ENCODE measurements at regions not wholly inside any gene's neighbourhood (a gene's known extent, or its start where the extent isn't known, plus 50 kb on each side); places are given as distances from the start of the nearest gene placed in this dataset.

DNA sequence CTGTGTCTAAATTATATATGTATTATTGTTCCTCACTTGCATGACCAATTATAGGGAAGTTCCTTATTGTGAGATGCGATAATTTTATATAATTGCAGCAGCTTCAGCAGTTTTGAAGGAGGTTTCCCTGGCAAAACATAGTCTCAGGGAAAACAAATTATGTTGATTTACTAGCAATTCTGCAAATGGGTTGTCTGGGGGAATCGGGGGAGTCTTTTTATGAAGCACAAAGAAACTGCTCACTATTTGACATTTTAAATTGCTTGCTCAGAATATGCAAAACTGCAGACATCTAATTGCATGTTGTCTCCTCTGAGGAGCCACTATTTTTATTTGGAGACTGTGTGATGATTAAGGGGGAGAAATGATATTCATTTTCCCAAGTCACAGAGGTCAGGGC is 361.6 kb downstream of the YTHDC2 start:
- 0% methylated on average over 2 of the region's 2 CpGs for WGBS (ENCODE audit: insufficient coverage, low coverage, missing lambda C conversion rate)
- CTCF ChIA-PET (ENCODE audit: low intra/inter-chr PET ratio), result no interaction called here
- TF ChIP-seq ZKSCAN1 (IDR thresholded peaks at IDR 0.05; ENCODE audit: low read depth, low read length) (no peak), RCOR1 (IDR thresholded peaks at IDR 0.05; ENCODE audit: borderline replicate concordance in 1 of 2, low read depth in 2 of 2, low read length in 2 of 2) (no peak), ZKSCAN8 (CRISPR knock-in tag; IDR thresholded peaks at IDR 0.05) (no peak), YBX1 (IDR thresholded peaks at IDR 0.05) (no peak), MCM2 (IDR thresholded peaks at IDR 0.05; ENCODE audit: low read depth) (no peak), SMAD3 (CRISPR knock-in tag; conservative IDR thresholded peaks at IDR 0.05) (no peak), BRCA1 (IDR thresholded peaks at IDR 0.05) (no peak), BRCA1 (CRISPR knock-in tag; IDR thresholded peaks at IDR 0.05) (no peak), ILF3 (IDR thresholded peaks at IDR 0.05; ENCODE audit: borderline replicate concordance) (no peak), E2F8 (IDR thresholded peaks at IDR 0.05; ENCODE audit: low read depth, partially characterized antibody) (no peak), ASH1L (IDR thresholded peaks at IDR 0.05; ENCODE audit: borderline replicate concordance, low read depth, partially characterized antibody) (no peak)
- TF ChIP-seq, protein P1, sequence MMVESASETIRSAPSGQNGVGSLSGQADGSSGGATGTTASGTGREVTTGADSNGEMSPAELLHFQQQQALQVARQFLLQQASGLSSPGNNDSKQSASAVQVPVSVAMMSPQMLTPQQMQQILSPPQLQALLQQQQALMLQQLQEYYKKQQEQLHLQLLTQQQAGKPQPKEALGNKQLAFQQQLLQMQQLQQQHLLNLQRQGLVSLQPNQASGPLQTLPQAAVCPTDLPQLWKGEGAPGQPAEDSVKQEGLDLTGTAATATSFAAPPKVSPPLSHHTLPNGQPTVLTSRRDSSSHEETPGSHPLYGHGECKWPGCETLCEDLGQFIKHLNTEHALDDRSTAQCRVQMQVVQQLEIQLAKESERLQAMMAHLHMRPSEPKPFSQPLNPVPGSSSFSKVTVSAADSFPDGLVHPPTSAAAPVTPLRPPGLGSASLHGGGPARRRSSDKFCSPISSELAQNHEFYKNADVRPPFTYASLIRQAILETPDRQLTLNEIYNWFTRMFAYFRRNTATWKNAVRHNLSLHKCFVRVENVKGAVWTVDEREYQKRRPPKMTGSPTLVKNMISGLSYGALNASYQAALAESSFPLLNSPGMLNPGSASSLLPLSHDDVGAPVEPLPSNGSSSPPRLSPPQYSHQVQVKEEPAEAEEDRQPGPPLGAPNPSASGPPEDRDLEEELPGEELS (CRISPR knock-in tag; IDR thresholded peaks at IDR 0.05; ENCODE audit: borderline replicate concordance), result no peak
- TF ChIP-seq, protein P2, sequence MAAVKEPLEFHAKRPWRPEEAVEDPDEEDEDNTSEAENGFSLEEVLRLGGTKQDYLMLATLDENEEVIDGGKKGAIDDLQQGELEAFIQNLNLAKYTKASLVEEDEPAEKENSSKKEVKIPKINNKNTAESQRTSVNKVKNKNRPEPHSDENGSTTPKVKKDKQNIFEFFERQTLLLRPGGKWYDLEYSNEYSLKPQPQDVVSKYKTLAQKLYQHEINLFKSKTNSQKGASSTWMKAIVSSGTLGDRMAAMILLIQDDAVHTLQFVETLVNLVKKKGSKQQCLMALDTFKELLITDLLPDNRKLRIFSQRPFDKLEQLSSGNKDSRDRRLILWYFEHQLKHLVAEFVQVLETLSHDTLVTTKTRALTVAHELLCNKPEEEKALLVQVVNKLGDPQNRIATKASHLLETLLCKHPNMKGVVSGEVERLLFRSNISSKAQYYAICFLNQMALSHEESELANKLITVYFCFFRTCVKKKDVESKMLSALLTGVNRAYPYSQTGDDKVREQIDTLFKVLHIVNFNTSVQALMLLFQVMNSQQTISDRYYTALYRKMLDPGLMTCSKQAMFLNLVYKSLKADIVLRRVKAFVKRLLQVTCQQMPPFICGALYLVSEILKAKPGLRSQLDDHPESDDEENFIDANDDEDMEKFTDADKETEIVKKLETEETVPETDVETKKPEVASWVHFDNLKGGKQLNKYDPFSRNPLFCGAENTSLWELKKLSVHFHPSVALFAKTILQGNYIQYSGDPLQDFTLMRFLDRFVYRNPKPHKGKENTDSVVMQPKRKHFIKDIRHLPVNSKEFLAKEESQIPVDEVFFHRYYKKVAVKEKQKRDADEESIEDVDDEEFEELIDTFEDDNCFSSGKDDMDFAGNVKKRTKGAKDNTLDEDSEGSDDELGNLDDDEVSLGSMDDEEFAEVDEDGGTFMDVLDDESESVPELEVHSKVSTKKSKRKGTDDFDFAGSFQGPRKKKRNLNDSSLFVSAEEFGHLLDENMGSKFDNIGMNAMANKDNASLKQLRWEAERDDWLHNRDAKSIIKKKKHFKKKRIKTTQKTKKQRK (IDR thresholded peaks at IDR 0.05; ENCODE audit: borderline replicate concordance, low read depth, low read length), result no peak
- TF ChIP-seq, protein P3, sequence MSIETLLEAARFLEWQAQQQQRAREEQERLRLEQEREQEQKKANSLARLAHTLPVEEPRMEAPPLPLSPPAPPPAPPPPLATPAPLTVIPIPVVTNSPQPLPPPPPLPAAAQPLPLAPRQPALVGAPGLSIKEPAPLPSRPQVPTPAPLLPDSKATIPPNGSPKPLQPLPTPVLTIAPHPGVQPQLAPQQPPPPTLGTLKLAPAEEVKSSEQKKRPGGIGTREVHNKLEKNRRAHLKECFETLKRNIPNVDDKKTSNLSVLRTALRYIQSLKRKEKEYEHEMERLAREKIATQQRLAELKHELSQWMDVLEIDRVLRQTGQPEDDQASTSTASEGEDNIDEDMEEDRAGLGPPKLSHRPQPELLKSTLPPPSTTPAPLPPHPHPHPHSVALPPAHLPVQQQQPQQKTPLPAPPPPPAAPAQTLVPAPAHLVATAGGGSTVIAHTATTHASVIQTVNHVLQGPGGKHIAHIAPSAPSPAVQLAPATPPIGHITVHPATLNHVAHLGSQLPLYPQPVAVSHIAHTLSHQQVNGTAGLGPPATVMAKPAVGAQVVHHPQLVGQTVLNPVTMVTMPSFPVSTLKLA (conservative IDR thresholded peaks at IDR 0.05), result no peak

More for the DNA sequence above, 361.6 kb downstream of the YTHDC2 start:
- Histone ChIP-seq H3K27ac (ENCODE audit: extremely low read depth, low read depth, low read length) (no peak overlapping the region), H3K9me1 (ENCODE audit: control insufficient read depth, insufficient read depth, low read length) (no peaks in the 10 kb centered on the region), H3K36me3 (ENCODE audit: control insufficient read depth, insufficient read depth, low read length) (no peaks in the 10 kb centered on the region), H3K9ac (ENCODE audit: insufficient read depth in 1 of 2, low read depth in 2 of 2, low read length in 2 of 2) (no peak overlapping the region), H4K20me1 (replicated peaks; ENCODE audit: control insufficient read depth, insufficient read depth, low read length) (no peaks in the 10 kb centered on the region), H3K4me3 (no peak overlapping the region), H2AFZ (ENCODE audit: low read depth, low read length) (no peak overlapping the region), H3K4me1 (replicated peaks in 1 of 2; ENCODE audit: control insufficient read depth in 2 of 2, insufficient read depth in 2 of 2, low read length in 2 of 2) (no peaks in the 10 kb centered on the region), H3K79me2 (ENCODE audit: control insufficient read depth, insufficient read depth, low read length) (no peaks in the 10 kb centered on the region), H3K9me3 (replicated peaks; ENCODE audit: control insufficient read depth, insufficient read depth, low read depth, low read length) (no peaks in the 10 kb centered on the region), H3K4me2 (ENCODE audit: insufficient read depth, low read length) (no peak overlapping the region), H3K27me3 (ENCODE audit: control insufficient read depth in 2 of 2, insufficient read depth in 2 of 2, low read length in 2 of 2) (no peaks in the 10 kb centered on the region)
- BruUV-seq (replicated peaks), result no TSS peak
- FAIRE-seq (no peak), ATAC-seq (no peak), DNase-seq (ENCODE audit: extremely low read depth in 1 of 4, low spot score in 3 of 4) (no peak)
- POLR2A ChIA-PET, result no interaction called here
- intact Hi-C loops (cut with micrococcal nuclease) (no loop called here), in situ Hi-C loops (cut with MboI) (no loop called here)
